Karpas-422 (cell line): ENCODE measurements at regions not wholly inside any gene's neighbourhood (a gene's known extent, or its start where the extent isn't known, plus 50 kb on each side); places are given as distances from the start of the nearest gene placed in this dataset.
A peak's percentile ranks its signal among the peaks of the same experiment; 100 is the strongest.
"Not testable (repeated sequence)": the region's sequence is repeated elsewhere in the genome, so short reads cannot be mapped to it uniquely, and the experiment has no call there.

ENCODE experiments used
- DNase-seq: peaks from one replicate; pipeline ENCODE4 v3.0.0-alpha.2; 2015
- H2AFZ ChIP-seq: fragments of 200-600 bp; sonication (generic); 2 replicates; pipeline ENCODE4 v1.6.1; 2014; ENCODE audit warnings: antibody characterized with exemption, low read length, mixed read lengths
- H3K27ac ChIP-seq: fragments of 200-600 bp; sonication (generic); 2 replicates; pipeline ENCODE4 v1.5.1; 2014; ENCODE audit warnings: mild to moderate bottlenecking, low read length, moderate library complexity
- H3K27me3 ChIP-seq: fragments of 200-600 bp; sonication (generic); 2 replicates; pipeline ENCODE4 v1.6.1; 2014; ENCODE audit warnings: low read length, mixed read lengths
- H3K36me3 ChIP-seq: fragments of 200-600 bp; sonication (generic); 2 replicates; pipeline ENCODE4 v1.6.1; 2014; ENCODE audit warnings: low read length, mixed read lengths; ENCODE audit not compliant: insufficient read depth
- H3K4me1 ChIP-seq: fragments of 200-600 bp; sonication (generic); 2 replicates; pipeline ENCODE4 v1.6.1; 2014; ENCODE audit warnings: mild to moderate bottlenecking, low read length, mixed read lengths
- H3K4me2 ChIP-seq: fragments of 200-600 bp; sonication (generic); 2 replicates; pipeline ENCODE4 v1.6.1; 2014; ENCODE audit warnings: low read length, low read depth, mild to moderate bottlenecking; ENCODE audit not compliant: poor library complexity, severe bottlenecking
- H3K4me3 ChIP-seq: fragments of 200-600 bp; sonication (generic); 2 replicates; pipeline ENCODE4 v1.5.1; 2014; ENCODE audit warnings: mild to moderate bottlenecking, antibody characterized with exemption, low read length, mixed read lengths
- H3K79me2 ChIP-seq: fragments of 200-600 bp; sonication (generic); 2 replicates; pipeline ENCODE4 v1.6.1; 2014; ENCODE audit warnings: mild to moderate bottlenecking, low read length, mixed read lengths
- H3K9ac ChIP-seq: fragments of 200-600 bp; sonication (generic); 2 replicates; pipeline ENCODE4 v1.6.0; 2014; ENCODE audit warnings: low read length
- H3K9me2 ChIP-seq: fragments of 200-600 bp; sonication (generic), shearing (Covaris generic); replicated peaks from 2 replicates; pipeline ENCODE4 v1.6.0; 2014; ENCODE audit warnings: mild to moderate bottlenecking, low read length, moderate library complexity; ENCODE audit not compliant: insufficient read depth
- H3K9me3 ChIP-seq: fragments of 300-700, 200-600 bp; sonication (generic); 2 replicates; pipeline ENCODE4 v1.6.1; 2014; ENCODE audit warnings: low read length, mixed read lengths
- H4K20me1 ChIP-seq: fragments of 200-600 bp; sonication (generic); 2 replicates; pipeline ENCODE4 v1.6.1; 2014; ENCODE audit warnings: mild to moderate bottlenecking, antibody characterized with exemption, low read length, low read depth; ENCODE audit not compliant: insufficient read depth

DNA sequence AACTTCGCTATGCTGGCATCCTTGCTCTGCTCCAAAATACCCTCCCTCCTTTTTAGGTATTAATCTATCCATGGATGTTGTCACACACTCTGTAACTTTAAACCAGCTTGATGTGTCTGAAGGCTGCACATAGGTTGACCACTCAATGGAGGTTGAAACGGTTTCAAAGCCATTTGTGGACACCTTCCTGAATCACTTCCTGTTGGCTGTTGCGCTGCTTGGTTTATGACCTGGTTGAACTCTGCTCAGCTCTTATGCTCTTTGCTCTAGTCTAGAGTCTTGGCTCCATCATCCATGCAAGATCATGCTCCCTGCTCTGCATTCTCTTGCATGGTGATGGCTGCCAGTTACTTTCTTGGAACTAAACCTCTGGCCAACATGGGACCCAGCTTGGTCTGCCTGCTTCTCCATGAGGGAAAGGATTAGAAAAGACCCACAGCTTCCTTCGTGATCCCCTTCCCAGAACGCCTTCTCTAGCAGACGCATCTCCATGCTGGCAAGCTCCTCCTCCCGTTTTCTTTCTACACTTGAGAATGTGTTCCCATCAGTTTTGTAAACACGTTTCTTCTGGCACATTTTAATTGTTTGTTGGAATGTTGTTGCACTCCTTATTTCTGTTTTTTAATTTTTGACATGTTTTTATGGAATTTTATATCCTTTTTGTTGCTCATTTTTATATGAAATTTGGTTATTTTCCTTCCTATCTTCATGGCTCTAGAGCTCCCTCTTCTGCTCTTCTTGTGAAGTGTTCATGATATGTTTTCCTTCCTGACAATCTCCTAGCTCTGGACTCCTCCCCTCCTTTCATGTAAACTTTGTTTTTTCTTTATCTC is 149.8 kb downstream of the XPNPEP1 start:
- H3K4me1 ChIP-seq: no peaks in the 10 kb centered on the region
- no peaks in the 10 kb centered on the region for H3K36me3 ChIP-seq
- H3K27me3 ChIP-seq: no peaks in the 10 kb centered on the region
- no peaks in the 10 kb centered on the region for H4K20me1 ChIP-seq
- H3K9me2 ChIP-seq: no peaks in the 10 kb centered on the region
- H2AFZ ChIP-seq: no peak overlapping the region
- DNase-seq: peak; percentile 68
- H3K27ac ChIP-seq: no peak overlapping the region
- no peaks in the 10 kb centered on the region for H3K79me2 ChIP-seq
- no peak overlapping the region for H3K4me3 ChIP-seq
- no peak overlapping the region for H3K9ac ChIP-seq
- H3K9me3 ChIP-seq: no peaks in the 10 kb centered on the region
- no peak overlapping the region for H3K4me2 ChIP-seq

- no peak overlapping the region for H3K9ac ChIP-seq
- no peak for DNase-seq
- no peaks in the 10 kb centered on the region for H3K9me3 ChIP-seq
- H3K9me2 ChIP-seq: no peaks in the 10 kb centered on the region
- no peak overlapping the region for H2AFZ ChIP-seq
- no peaks in the 10 kb centered on the region for H3K4me1 ChIP-seq
- H3K4me3 ChIP-seq: no peak overlapping the region
- no peaks in the 10 kb centered on the region for H4K20me1 ChIP-seq
- H3K4me2 ChIP-seq: no peak overlapping the region
- no peaks in the 10 kb centered on the region for H3K36me3 ChIP-seq
- no peak overlapping the region for H3K27ac ChIP-seq
- H3K79me2 ChIP-seq: no peaks in the 10 kb centered on the region
- no peaks in the 10 kb centered on the region for H3K27me3 ChIP-seq
These were observed 152.6 kb downstream of the XPNPEP1 start for GRCh38 chr10:109770663-109771062.

GRCh38 chr10:109769966-109770365 is 153.3 kb downstream of the XPNPEP1 start:
- H3K27ac ChIP-seq: no peak overlapping the region
- no peaks in the 10 kb centered on the region for H4K20me1 ChIP-seq
- H3K4me1 ChIP-seq: no peaks in the 10 kb centered on the region
- no peaks in the 10 kb centered on the region for H3K9me2 ChIP-seq
- H2AFZ ChIP-seq: no peak overlapping the region
- H3K4me2 ChIP-seq: no peak overlapping the region
- no peak for DNase-seq
- no peak overlapping the region for H3K4me3 ChIP-seq
- H3K9me3 ChIP-seq: no peaks in the 10 kb centered on the region
- H3K79me2 ChIP-seq: no peaks in the 10 kb centered on the region
- H3K27me3 ChIP-seq: no peaks in the 10 kb centered on the region
- no peaks in the 10 kb centered on the region for H3K36me3 ChIP-seq
- H3K9ac ChIP-seq: no peak overlapping the region

DNA sequence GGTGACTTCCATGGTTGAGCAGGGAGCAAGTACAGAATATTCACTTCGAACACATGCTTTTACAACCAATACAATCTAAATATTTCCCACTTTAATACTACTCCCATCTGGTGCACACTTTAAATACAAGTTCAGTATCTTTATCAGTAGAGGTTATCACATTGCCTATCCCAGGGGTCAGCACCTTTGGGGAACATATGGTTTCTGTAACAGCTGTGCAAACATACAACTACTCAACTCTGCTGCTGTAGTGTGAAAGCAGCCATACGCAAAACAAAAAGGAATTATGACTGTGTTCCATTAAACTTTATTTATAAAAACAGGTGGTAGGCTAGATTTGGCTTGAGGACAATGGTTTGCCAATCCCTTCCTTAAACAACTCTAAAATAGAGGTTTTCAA is 157.5 kb downstream of the XPNPEP1 start:
- Histone ChIP-seq H3K27ac (no peak overlapping the region), H3K4me2 (no peak overlapping the region), H3K27me3 (no peaks in the 10 kb centered on the region), H4K20me1 (no peaks in the 10 kb centered on the region), H3K9me2 (no peaks in the 10 kb centered on the region), H3K9me3 (no peaks in the 10 kb centered on the region), H2AFZ (no peak overlapping the region), H3K9ac (no peak overlapping the region), H3K36me3 (no peaks in the 10 kb centered on the region), H3K4me3 (no peak overlapping the region), H3K4me1 (no peaks in the 10 kb centered on the region), H3K79me2 (no peaks in the 10 kb centered on the region)
- no peak for DNase-seq

GRCh38 chr10:109762555-109762954 is 160.8 kb downstream of the XPNPEP1 start:
- H3K9me3 ChIP-seq: no peaks in the 10 kb centered on the region
- no peak overlapping the region for H3K27ac ChIP-seq
- no peaks in the 10 kb centered on the region for H3K27me3 ChIP-seq
- no peaks in the 10 kb centered on the region for H3K79me2 ChIP-seq
- H2AFZ ChIP-seq: no peak overlapping the region
- no peak for DNase-seq
- no peaks in the 10 kb centered on the region for H4K20me1 ChIP-seq
- H3K9ac ChIP-seq: no peak overlapping the region
- no peak overlapping the region for H3K4me3 ChIP-seq
- no peaks in the 10 kb centered on the region for H3K9me2 ChIP-seq
- H3K36me3 ChIP-seq: no peaks in the 10 kb centered on the region
- no peak overlapping the region for H3K4me2 ChIP-seq
- H3K4me1 ChIP-seq: no peaks in the 10 kb centered on the region

- H3K27ac ChIP-seq, H3K4me3 ChIP-seq, H3K27me3 ChIP-seq, H3K4me2 ChIP-seq, H3K36me3 ChIP-seq, H3K9me2 ChIP-seq, H3K79me2 ChIP-seq, H3K9me3 ChIP-seq, H2AFZ ChIP-seq, H3K9ac ChIP-seq, H3K4me1 ChIP-seq, H4K20me1 ChIP-seq: not testable (repeated sequence)
- peak; percentile 51 for DNase-seq
These were observed 165.6 kb downstream of the XPNPEP1 start for GRCh38 chr10:109757670-109758069.

GRCh38 chr10:109746861-109747260 is 176.4 kb downstream of the XPNPEP1 start:
- no peak overlapping the region for H3K27ac ChIP-seq
- no peak overlapping the region for H3K4me3 ChIP-seq
- no peaks in the 10 kb centered on the region for H3K9me2 ChIP-seq

DNA sequence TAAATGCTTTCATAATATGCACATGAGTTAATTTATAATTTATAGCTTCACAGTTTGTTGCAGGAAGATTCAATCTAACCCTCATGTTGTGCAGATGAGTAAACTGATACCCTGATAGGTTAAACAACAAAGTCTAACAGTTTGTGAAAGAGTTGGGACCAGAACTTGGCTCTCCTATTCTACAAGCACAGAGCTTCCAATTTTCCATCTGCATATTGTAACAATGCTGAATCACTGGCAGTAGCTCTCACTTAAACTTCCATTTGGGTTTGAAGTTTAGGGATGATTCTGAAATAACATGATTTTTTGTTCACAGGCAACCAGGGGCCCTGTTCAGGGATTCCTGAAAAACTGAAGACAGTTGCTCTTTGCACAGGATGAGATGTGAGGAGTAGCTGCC is 179.3 kb downstream of the XPNPEP1 start:
- Histone ChIP-seq H3K9ac (no peak overlapping the region), H3K4me1 (no peaks in the 10 kb centered on the region), H3K9me3 (no peaks in the 10 kb centered on the region), H3K36me3 (no peaks in the 10 kb centered on the region), H4K20me1 (no peaks in the 10 kb centered on the region), H3K9me2 (no peaks in the 10 kb centered on the region), H2AFZ (no peak overlapping the region), H3K27ac (no peak overlapping the region), H3K4me3 (no peak overlapping the region), H3K79me2 (no peaks in the 10 kb centered on the region), H3K27me3 (no peaks in the 10 kb centered on the region), H3K4me2 (no peak overlapping the region)
- DNase-seq: no peak

More at GRCh38 chr10:109746861-109747260, 176.4 kb downstream of the XPNPEP1 start:
- H3K9me3 ChIP-seq: no peaks in the 10 kb centered on the region
- no peak overlapping the region for H2AFZ ChIP-seq
- no peak overlapping the region for H3K4me2 ChIP-seq
- H3K9ac ChIP-seq: no peak overlapping the region
- H3K27me3 ChIP-seq: no peaks in the 10 kb centered on the region
- no peak for DNase-seq
- no peaks in the 10 kb centered on the region for H3K79me2 ChIP-seq
- no peaks in the 10 kb centered on the region for H3K4me1 ChIP-seq
- no peaks in the 10 kb centered on the region for H4K20me1 ChIP-seq
- H3K36me3 ChIP-seq: no peaks in the 10 kb centered on the region
